Activated CD8-positive, alpha-beta memory T cell treated with anti-CD3 and anti-CD28 coated beads, Interleukin-2, amount 50 U/mL, for 24 hours (primary cell): ENCODE measurements at regions not wholly inside any gene's neighbourhood (a gene's known extent, or its start where the extent isn't known, plus 50 kb on each side); places are given as distances from the start of the nearest gene placed in this dataset.
A peak's percentile ranks its signal among the peaks of the same experiment; 100 is the strongest.

Experiments used
- DNase-seq: peaks from one replicate; pipeline ENCODE4 v3.0.0-alpha.2; 2020; ENCODE audit errors: extremely low read depth

DNA sequence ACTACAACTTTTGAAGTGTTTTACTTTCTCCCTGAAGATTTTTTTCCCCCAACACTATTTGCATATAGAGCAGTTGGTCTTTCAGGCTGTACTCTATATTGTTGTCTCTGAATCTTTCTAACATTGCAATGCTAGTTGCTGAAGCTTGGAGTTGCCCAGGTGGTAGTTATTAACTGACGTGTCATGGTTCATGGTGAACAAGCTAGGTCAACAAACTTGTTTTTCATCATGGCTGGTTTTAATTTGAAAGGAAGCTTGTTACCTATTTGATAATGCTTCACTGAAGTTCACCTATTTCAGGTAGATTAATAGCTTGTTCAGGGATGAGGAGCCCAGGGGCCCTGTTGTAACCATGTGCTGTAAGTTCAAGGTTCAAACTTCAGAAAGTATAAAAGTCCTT is 158.8 kb upstream of the ZEB2 start:
- DNase-seq: no peak

DNA sequence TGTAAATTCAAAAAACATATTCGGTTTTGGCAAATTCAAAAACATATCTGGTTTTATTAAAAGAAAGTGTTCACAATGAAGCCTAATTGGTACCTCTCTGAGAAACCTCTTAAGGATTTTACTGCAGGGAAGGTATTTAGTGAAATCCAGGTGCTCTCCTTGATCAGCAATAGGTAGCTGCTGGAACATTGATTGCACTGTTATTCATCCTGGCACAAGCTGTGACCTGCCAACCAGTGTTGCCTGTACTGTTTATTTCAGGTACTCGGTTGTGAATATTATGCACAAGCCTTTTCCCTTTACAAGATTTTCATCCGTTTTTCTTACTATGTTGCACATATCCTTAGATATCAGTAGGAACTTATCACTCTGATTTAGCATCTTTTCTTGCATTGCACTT is 155.8 kb upstream of the ZEB2 start:
- DNase-seq: no peak

DNA sequence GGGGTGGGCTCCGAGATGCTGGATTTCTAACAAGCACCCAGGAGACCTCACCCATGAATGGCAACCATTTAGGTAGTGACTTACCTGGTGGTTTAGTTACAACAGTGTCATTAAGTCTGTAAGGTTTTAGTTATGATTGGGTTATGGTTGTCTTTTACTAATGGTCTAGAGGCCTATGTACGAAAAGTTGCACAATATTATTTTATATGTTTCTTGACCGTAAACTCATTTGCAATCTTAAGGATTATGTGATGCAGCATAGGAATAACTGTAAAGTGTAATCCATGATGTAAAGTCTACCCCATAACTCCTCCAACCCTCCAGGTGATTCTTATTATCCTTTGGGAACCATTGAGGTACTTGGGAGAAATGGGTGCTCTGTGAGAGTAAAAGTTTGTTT is 155.4 kb upstream of the ZEB2 start:
- no peak for DNase-seq

DNA sequence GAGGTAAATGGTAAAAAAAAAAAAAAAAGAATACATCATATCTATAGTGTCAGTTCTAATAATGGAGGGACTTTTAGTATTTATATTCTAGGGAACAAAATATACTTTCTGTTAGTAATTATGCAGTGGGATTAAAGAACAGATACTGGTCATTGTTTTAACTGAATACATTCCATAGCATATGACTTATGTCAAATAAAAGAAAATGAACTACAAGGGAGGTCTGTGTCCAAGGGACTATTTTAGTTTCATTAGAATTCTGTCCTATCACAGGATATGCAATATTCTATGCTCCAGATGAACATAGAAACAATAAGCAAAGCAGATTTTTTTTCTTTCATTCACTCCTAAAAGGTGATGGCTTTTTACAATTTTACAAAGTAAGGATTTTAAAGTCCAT is 154.2 kb upstream of the ZEB2 start:
- no peak for DNase-seq

DNA sequence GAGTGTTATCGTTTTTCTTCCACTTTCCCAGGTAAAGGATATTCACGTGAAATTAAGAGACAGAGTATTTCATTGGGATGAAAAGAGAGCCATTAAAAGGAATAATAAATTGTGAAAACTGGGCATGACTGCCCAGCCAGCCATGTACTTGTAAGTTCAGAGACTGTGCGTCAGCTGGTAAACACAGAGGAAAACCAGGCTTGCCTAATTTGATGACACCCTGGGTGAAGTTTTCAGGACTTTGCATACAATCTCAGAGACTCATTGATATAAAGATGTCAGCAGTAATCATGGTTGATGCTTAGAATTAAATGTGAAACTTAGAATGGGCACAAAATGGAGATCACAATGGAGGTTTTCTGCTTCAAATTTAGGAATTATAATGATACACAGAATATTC is 153.5 kb upstream of the ZEB2 start:
- DNase-seq: no peak

DNA sequence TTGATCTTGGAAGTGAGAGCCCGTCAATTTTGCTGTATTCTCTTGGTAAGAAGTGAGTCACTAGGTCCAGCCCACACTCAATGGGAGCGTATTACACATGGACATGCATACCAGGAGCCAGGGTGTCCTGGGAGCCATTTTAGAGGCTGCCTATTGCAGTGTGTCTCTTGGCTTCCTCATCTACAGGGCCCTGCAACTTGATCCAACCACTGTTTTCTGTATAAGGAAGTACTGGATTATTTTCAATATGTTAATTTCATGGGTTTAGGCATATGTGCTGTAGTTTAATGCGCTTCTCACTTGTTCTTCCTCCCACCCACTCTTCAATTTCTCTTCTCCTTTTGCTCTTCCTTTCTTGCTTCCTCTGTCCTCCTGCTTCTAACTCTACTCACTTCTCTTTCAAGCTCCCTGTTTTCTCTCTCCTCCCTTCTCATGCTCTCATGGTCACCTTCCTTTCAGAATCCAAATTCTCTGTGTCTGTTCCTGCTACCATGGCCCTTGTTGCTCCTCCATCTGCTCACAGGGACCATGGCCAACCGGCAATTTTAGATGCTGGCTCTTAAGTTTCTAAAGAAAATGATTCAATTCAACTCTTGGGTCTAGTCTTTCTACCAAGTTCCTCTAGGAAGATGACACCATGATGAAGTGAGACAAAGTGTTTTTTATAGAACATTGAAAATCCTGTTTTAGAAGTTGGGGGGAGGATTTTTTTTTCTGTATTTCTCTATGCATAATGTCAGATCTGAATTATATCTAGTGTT is 152.0 kb upstream of the ZEB2 start:
- DNase-seq: no peak

DNA sequence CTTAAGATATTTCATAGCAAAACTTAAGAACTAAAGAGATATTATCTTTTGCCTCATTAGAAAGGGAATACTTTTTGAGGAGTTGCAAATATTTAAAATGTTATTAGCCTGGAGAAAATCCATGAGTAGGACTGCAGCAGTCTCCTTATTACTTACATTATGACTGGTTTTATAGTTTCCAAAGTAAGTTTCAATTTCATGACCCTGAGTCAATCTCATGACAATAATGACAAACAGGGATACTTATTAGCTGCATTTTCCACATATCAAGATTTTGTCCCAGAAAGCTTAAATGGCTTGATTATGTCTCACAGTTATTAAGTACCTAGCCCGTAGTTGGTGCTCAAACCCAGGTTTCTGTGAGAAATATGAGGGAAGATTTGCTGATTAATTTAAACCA is 150.8 kb upstream of the ZEB2 start:
- no peak for DNase-seq

DNA sequence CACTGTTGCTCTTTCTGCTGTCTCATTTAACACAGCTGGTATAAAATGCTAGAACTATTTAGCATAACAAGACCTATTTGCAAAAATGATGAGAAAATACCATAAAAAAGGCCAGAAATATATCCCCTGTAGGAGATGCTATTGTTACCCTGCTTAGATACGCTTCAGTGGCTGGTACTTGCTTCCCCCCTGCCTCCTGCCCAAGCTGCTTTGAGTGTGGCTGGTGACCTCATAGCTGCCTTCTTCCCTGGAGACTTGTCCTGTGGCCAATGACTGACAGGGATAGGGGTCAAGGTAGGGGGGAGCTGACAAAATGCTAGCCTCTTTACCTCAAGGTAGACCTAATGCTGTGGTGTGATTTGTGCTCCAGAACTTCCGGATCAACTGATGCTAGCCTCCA is 150.2 kb upstream of the ZEB2 start:
- DNase-seq: no peak

DNA sequence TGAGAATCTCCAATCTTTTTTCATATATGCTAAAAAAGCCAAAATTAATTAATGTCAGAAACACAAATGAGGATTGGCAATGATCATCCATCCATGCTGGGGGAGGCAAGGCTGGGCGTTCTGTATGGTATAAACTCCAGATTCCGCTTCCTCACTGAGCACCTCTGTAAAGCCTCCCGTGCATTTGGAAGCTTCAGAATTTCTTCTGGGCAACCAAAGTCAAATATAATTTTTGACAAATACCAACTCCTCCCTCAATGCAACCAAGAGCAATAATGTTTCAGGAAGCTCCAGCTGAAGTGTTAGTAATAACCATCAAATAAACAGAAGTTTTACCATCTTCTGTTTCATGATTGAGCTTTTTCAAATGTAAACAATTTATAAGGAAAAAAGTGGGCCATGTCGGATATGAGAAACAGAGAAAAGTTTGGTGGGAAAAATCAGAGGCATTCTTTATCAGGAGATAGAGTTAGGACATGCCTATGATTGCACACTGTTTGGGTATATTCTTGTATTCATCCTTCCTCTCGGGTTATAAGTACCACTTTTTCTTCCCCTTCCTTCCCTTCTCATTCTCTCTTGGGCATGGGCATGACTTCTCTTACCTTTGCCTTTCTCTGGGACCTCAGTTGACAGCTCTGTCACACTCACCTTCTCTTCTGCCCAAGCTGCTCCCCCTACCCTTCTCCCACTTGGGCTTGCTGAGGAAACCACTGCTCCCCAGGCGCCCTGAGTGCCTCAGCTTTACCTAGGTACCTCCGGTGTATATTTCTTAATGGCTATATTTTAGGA is 149.5 kb upstream of the ZEB2 start:
- no peak for DNase-seq

DNA sequence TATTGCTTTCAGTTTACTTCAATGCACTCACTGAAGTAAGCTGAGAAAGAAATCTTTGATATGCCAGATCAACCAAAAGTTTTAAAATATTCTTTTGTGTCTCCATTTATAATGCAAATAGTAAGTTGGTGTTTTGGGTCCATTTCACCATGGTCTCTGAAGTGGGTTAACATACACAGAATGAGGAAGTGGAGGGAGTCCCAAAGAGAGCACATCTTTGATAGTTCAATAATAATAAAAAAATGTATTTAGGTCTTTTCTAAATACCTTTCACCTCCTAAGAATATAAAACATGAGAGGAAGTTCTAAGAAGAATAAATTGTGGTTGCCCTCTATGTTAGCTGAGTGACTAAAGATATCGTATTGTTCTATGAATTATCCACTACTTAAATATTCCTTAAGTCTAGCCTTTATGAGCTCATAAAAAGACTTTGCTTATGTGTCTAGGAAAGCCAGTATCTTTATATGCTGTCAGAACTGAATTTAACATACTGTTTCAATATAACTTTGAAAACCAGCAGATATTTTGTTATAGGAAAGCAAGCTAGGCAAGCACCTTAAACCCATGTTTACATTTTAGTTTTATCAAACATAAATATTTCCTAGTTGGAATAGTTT is 148.7 kb upstream of the ZEB2 start:
- DNase-seq: no peak

DNA sequence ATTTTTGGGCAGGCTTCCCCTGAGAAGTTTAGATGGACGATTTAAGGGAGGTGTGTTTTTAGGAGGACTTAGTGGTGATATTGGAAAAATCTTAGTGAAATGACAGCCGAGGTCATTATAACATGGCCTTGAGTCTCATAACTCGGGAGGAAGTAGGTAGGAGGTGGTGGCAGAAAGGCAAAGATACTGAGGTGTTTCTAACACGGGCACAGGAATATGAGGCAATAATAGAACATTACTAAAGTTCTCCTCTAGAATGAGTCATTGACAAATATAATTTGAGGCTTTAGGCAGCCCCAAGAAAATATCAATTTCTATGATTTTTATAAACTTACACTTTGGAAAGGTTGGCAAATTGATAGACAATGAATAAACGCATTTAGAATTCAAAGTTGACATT is 146.1 kb upstream of the ZEB2 start:
- DNase-seq: no peak

DNA sequence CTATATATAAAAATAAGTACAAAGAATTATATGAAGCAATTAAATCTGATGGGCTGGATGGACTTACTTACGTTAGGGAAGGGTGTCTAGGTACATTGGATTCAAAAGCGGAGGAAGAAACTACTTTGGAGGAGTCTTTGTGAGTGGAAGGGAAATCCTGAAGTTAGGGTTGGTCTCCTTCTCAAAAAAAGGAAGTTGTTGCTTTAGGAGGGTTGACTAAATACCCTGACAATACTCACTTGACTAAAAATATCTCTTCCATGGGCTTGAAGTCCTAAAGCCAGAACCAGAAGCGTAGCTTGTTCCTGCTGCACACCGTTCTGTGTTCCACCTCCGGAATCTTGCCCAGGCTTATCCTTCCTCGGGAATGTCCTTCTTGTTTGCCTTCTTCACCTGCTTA is 143.3 kb upstream of the ZEB2 start:
- DNase-seq: no peak

DNA sequence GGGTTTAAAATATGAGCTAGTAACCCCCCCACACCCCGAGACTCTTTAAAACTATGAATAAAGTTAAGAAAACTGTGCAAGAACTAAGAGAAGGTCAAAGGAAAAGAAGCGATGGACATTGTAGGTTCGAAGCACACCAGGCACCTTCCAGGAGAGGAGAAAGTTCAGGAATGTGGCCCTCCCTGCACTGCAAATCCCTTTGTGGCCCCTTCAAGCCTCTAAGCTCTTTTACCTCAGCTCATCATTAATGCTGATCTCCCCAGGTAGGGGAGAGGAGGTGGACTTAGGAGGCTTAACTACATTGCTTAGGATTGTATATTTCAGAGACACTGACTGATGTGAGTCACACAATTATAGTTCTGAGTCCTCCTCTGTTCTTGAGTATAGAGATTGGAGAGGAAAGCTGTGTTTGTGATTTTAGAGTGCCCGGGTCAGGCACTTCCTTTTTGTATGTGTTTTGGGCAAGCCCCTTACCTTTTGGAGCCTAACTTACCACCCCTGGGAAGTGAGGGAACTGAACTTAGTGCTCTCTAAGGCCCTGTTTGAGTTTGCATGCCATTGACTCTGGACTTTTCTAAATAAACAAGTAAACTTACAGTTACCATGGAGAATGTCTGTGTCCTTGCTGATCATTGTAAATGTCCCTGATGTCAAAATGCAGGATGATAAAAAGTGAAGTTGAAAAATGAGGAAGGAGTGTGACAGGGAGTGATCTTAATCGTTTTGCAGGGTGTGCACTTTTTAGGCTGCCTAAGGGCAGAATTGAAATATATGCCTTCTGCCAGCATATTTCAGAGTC is 140.8 kb upstream of the ZEB2 start:
- DNase-seq: no peak

DNA sequence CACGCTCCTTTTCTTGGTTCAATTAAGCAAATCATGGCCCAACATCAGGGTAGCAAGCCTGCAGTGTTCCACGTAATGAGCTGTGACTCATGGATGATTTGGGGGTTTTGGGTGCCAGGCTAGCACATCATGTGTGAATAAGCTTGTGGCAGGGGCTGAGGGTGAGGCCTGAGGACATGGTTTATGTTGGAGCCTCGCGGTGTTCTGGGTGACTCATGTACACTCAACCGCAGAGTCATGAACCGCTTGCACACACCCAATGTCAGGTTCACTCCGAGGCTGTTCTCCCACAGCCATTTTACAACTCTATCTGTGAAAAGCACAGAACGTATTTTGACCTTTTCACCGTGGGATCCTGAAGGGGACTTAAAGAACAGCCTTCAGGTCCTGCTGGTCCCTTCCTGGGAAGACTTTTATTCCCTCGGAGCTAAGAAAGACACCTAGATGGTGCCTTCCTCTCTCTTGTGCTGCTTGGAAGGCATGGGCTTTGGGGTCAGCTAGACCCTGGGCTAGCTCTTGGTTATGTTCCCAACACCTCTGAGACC is 139.9 kb upstream of the ZEB2 start:
- peak; percentile 19 for DNase-seq

DNA sequence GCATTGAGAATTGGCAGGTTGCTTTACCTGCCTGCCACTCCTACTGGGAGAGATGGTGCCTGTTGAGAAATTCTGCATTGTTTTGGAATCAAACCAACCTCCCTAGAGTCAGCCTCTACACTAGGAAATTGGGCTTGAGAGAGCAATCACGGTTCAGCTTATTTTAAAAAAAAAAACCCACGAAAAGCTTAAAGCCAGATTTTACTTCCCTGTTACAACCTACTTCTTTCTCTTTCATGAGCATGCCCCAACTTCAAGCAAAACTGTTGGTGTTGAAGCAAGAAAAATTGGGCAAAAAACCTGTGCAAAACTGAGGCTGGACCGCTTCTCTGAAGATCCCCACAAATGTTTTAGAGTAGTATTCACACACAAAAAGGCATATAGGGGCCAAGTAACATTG is 134.6 kb upstream of the ZEB2 start:
- no peak for DNase-seq

DNA sequence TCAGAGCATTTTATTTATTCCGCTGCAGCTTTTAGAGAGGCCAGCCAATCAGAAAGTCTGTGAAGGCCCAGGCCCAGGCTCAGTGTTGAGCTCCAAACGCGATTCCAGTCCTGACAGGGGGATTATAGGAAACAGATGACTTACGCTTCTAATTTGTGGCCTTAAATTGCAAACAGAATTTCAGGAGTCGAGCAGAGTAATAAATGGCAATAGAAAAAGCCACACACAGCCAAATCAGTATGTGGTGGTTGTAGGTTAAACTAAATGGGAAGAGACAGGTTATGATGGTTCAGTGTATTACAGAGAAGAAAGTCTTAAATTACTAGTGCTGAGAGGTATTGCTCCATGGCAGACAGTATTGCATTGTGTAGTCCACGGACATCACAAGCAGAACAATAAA is 131.0 kb upstream of the ZEB2 start:
- DNase-seq: no peak

DNA sequence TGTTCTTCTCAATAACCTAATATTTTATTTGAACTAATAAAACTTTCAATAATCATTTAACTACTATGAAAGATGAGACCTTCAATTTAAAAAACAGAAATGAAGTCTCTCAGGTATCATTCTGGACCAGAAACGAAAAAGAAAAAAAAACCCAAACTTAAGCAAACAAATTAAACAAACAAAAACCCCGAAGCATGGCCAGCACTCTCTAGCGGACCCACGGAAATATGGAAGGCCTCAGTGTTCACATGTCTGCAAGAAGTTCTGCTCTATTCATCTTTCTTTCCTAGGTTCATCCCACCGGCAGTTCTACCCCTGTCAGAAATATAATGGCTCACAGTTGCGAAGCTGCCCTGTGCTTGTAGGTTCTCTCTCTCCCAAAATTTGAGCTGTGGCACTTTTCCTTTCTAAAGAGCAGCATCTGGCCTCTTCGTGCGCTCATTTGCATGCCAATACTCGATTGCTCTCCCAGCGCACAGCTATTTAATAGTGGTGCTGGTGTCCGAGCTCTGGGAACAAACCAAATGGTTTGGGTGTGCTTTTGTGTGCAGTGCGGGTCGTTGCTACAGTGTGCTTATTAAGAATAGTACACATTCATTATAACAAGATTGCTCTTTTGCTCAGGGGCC is 129.0 kb upstream of the ZEB2 start:
- DNase-seq: no peak

DNA sequence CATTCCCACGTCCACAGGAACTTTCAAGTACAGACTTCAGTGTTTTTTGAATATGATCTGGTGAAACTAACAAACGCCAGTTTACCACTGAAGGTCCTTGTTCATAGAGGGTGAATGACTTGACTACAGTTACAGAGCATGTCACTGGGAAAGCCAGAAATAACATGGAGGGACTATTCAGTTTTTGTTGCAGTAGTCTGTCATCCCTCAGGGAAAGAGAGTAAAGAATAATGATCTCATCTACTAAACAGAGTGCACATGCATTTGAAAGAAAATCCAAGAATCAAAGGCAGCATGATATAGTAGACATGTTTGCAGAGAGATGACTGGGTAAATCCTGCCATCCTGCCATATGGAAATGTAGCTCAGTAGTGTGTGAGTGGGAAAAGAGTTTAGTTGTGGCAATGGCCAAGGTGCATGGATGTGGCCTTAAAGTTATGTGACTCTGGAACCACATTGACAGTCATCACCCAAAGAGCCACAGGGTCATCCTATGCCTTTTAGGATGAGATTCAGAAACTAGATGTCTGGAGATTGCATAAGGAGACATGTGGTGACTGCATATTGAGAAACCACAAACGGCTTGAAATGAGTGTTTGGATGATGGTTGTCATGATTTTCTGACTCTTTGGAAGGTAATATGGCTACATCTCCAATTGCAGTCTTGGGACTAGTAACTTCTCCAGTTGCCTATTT is 125.3 kb upstream of the ZEB2 start:
- DNase-seq: no peak

DNA sequence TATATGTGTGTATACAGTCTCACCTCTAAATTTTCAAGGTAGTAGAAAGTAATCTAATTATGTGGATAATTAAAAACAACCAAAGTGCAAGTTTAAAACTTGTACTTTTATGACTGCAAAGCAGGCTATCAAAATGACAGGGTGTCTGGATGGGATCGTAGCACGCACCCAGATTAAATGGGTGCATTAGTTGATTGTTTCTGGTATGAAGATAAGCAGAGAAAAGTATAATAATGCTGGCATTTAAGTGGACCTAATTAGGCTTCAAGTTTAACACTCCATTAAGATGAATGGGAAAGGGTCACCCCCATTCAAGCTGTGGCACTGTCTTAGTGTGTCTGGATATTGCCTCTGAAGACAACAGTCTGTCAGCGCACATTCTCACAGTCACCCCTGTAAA is 124.6 kb upstream of the ZEB2 start:
- DNase-seq: no peak

DNA sequence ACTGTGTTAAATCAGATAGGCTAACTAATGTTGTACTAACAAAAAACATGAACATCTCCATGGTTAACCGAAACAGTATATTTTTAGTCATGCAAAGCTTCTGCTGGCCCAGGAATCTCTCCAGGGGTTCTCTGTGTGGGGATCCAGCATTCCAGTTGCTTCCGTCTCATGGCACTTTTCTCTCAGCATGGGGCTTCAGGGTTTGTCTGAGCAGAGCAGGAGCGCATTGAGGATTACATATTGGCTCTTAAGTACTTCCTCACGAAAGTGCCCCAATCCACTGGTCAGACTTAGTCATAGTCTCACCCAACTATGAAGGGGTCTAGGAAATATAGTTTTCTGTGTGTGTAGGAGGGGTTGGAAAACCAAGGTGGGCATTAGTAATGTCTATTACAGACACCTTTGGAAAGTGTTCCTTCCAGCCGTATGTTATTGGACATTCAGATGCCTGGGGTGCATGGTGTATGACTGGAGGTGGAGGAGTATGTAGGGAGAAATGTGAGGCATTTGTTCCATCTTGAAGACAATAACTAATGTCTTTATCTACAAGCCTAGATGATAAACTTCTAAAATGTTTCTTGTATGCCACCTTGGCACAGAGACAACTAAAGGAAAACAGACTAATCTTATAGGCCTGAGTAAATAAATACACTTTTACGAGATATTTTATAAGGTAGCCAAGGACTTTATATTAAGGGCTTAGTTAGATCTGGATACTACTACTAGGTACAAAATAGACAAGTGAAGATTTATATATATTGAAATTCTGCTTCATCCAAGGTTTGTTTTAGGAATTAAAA is 123.8 kb upstream of the ZEB2 start:
- DNase-seq: no peak
